ENCODE measurements at regions not wholly inside any gene's neighbourhood (a gene's known extent, or its start where the extent isn't known, plus 50 kb on each side); places are given as distances from the start of the nearest gene placed in this dataset.

DNA sequence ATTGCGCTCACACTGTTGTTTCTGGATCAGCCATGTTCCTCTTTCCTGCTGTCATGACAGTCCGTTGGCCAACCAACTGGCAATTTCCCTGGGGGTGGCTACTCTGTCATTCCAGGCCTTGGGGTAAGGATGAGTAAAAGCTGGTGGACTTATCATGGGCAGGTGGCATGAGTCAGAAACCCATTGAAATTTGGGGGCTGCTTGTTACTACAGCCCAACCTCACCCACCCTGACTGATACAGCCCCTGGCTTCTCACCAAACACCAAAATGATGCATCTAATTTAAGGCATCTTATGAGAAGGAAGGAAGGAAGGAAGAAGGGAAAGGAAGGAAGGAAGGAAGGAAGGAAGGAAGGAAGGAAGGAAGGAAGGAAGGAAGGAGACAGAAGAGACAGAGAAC, 53.9 kb upstream of the CRHR1 start:
- no peak for DNase-seq

DNA sequence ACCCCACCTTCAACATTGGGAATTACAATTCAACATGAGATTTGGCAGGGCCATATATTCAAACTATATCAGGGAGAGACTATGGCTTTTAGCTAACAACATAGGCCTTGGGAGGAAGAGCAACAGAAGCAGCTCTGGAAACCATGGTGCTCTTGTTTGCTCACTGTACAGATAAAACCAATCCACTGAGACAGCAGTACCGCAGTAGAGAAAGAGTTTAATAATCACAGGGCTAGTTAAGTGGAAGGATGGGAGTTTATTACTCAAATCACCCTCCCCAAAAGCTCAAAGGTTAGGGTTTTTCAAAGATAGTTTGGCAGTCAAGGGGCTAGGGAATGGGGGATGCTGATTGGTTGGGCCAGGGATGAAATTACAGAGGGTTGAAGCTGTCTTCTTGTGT, 52.7 kb upstream of the CRHR1 start:
- no peak for DNase-seq

DNA sequence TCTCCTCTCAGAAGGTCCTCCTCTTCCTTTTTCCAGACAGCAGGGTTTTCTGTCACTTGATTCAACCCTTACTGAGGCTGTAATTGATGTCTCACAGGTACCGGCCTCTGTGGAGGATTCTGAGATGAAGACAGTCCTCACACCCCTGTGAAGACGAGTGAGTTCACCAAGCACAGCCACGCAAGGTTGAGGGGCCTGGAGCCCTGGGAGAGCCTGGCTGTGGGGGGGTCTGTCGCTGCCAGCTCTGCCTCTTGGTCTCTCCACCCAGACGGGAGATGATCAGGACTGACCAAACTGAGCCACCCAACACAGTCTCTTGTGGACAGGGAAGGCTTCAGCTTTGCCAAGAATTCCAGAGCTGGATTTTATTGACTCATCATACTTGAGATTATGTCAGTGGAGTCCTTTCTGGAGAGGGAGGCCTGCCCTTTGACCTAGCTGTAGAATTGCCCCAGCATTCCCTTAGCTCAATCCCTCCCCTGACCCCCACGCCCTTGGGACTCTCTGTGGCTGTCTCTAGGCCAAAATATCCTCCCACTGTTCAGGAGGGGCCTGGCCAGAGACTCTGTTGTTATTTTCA, 51.1 kb upstream of the CRHR1 start:
- no peak for DNase-seq

DNA sequence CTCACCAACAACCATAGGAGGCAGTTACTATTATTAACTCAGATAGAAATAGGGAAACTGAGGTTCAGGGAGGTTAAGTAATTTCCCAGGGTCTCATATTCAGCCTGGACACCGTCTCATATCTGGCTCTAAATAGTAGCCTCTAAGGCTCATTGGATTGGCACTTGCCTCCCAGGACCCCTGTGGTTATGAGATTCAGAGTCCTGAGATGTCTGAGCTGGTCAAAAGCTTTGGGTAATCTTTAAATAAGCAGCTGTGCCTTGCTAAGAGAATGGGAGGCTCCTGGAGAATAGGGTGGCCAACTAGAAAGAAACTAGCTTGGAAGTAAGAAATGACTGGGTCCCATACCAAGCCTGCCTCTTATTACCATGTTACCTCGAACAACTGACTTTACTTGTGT, 50.3 kb upstream of the CRHR1 start:
- no peak for DNase-seq

Data from CD4-positive, alpha-beta T cell treated with Interleukin-4 for 4 hours (primary cell).